ENCODE measurements at regions not wholly inside any gene's neighbourhood (a gene's known extent, or its start where the extent isn't known, plus 50 kb on each side); places are given as distances from the start of the nearest gene placed in this dataset.

DNA sequence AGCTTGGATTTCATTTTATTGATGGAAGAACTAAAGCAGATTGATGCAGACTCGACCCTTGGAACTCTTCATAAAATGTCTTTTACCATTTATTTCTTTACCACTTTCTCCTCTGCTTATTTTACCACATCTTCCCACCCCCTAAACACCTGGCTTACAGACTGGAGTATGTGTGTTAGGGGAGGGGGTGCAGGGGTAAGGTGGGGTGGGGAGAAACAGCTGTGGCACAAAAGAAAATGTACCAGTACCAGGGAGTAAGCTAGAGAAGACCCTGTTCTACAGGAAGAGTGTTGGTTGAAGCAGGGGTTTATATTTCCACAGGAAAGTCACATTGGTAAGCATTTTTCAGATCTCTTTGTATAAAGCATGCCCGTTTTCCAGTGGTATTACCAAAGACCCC is 312.7 kb upstream of the MTNR1B start:
- H2AFZ ChIP-seq (replicated peaks), result no peak overlapping the region
- no peak overlapping the region for H3K4me3 ChIP-seq
- no peak for DNase-seq (ENCODE audit: low spot score)
- H3K9ac ChIP-seq, result no peak overlapping the region
- H3K79me2 ChIP-seq (ENCODE audit: low read depth), result no peaks in the 10 kb centered on the region
- H3K9me3 Mint-ChIP-seq, result peaks cover 2% of the 10 kb centered on the region
- TF ChIP-seq EZH2 (IDR thresholded peaks at IDR 0.05) (no peak), EZH2phosphoT487 (IDR thresholded peaks at IDR 0.05) (no peak)
- TF ChIP-seq, protein P1, sequence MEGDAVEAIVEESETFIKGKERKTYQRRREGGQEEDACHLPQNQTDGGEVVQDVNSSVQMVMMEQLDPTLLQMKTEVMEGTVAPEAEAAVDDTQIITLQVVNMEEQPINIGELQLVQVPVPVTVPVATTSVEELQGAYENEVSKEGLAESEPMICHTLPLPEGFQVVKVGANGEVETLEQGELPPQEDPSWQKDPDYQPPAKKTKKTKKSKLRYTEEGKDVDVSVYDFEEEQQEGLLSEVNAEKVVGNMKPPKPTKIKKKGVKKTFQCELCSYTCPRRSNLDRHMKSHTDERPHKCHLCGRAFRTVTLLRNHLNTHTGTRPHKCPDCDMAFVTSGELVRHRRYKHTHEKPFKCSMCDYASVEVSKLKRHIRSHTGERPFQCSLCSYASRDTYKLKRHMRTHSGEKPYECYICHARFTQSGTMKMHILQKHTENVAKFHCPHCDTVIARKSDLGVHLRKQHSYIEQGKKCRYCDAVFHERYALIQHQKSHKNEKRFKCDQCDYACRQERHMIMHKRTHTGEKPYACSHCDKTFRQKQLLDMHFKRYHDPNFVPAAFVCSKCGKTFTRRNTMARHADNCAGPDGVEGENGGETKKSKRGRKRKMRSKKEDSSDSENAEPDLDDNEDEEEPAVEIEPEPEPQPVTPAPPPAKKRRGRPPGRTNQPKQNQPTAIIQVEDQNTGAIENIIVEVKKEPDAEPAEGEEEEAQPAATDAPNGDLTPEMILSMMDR (IDR thresholded peaks at IDR 0.05), result no peak
- H4K20me1 ChIP-seq (ENCODE audit: low read depth), result no peaks in the 10 kb centered on the region
- H3K27me3 ChIP-seq, result no peaks in the 10 kb centered on the region
- H3K4me2 ChIP-seq, result no peak overlapping the region
- no peaks in the 10 kb centered on the region for H3K4me1 Mint-ChIP-seq
- no peak overlapping the region for H3K4me3 Mint-ChIP-seq
- H3K27ac ChIP-seq, result no peak overlapping the region
- no peaks in the 10 kb centered on the region for H3K9me3 ChIP-seq (ENCODE audit: low read depth)
- peaks cover 8% of the 10 kb centered on the region for H3K36me3 Mint-ChIP-seq
- H3K27ac Mint-ChIP-seq, result no peak overlapping the region
- no peaks in the 10 kb centered on the region for H3K36me3 ChIP-seq
- no peaks in the 10 kb centered on the region for H3F3A ChIP-seq (ENCODE audit: low read depth)
- peaks cover 2% of the 10 kb centered on the region for H3K27me3 Mint-ChIP-seq (ENCODE audit: insufficient read depth, low read depth)
- no peaks in the 10 kb centered on the region for H3K4me1 ChIP-seq

DNA sequence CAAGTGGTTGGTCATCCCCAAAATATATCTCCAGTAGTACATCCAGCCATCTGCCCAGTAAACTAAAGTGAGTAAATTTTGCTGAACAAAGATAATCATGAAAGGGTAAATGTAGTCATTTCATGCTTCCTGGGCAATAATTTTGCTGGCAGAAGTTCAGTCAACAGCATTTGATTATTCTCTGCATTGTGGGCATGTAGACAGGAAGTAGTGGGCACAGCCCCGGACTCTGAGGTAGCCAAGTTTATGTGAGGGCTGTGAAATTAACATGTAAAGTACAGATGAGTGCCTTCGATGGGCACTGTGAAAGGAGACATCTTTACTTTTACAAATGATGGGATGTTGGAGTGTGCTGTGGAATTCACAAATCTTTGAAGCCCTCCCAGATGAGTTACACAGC is 312.2 kb upstream of the MTNR1B start:
- peaks cover 8% of the 10 kb centered on the region for H3K36me3 Mint-ChIP-seq
- H4K20me1 ChIP-seq (ENCODE audit: low read depth), result no peaks in the 10 kb centered on the region
- no peak overlapping the region for H3K9ac ChIP-seq
- H3K79me2 ChIP-seq (ENCODE audit: low read depth), result no peaks in the 10 kb centered on the region
- H3K4me3 Mint-ChIP-seq, result no peak overlapping the region
- peaks cover 2% of the 10 kb centered on the region for H3K9me3 Mint-ChIP-seq
- H3K4me1 ChIP-seq, result no peaks in the 10 kb centered on the region
- no peak overlapping the region for H3K27ac Mint-ChIP-seq
- no peaks in the 10 kb centered on the region for H3K36me3 ChIP-seq
- H3F3A ChIP-seq (ENCODE audit: low read depth), result no peaks in the 10 kb centered on the region
- H2AFZ ChIP-seq (replicated peaks), result no peak overlapping the region
- no peak overlapping the region for H3K4me3 ChIP-seq
- H3K9me3 ChIP-seq (ENCODE audit: low read depth), result no peaks in the 10 kb centered on the region
- H3K27me3 ChIP-seq, result no peaks in the 10 kb centered on the region
- H3K4me1 Mint-ChIP-seq, result peaks cover under 1% of the 10 kb centered on the region
- peaks cover 2% of the 10 kb centered on the region for H3K27me3 Mint-ChIP-seq (ENCODE audit: insufficient read depth, low read depth)
- no peak overlapping the region for H3K4me2 ChIP-seq
- DNase-seq (ENCODE audit: low spot score), result no peak
- H3K27ac ChIP-seq, result no peak overlapping the region
- no peak for TF ChIP-seq EZH2 (IDR thresholded peaks at IDR 0.05)
- TF ChIP-seq, protein P1 (IDR thresholded peaks at IDR 0.05), result no peak

DNA sequence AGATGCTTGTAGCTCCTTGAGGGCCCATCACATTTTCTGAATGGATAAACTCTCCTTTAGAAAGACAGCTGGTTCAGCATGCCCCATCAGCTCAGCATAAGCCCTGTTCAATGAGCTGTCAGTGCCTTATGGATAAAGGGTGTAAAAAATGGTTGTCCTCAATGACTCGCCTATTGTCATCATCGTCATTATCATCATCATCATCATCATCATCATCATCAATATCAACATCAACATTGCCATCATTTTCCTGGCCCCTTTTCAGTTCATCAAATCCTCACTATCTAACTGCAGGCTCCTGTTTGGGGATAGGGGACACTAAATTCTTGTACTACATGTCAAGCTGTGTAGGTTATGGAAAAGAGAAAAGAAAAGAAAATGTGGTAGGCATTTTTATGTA is 310.7 kb upstream of the MTNR1B start:
- Histone ChIP-seq H3K4me1 (no peaks in the 10 kb centered on the region), H3F3A (ENCODE audit: low read depth) (no peaks in the 10 kb centered on the region), H3K4me3 (no peak overlapping the region), H3K9me3 (ENCODE audit: low read depth) (no peaks in the 10 kb centered on the region), H3K9ac (no peak overlapping the region), H3K36me3 (no peaks in the 10 kb centered on the region), H3K27me3 (no peaks in the 10 kb centered on the region), H3K79me2 (ENCODE audit: low read depth) (no peaks in the 10 kb centered on the region), H2AFZ (replicated peaks) (no peak overlapping the region), H3K27ac (no peak overlapping the region), H4K20me1 (ENCODE audit: low read depth) (no peaks in the 10 kb centered on the region), H3K4me2 (no peak overlapping the region)
- Mint-ChIP-seq H3K9me3 (peaks cover 2% of the 10 kb centered on the region), H3K36me3 (peaks cover 7% of the 10 kb centered on the region), H3K4me1 (peaks cover 11% of the 10 kb centered on the region), H3K27me3 (ENCODE audit: insufficient read depth, low read depth) (peaks cover 2% of the 10 kb centered on the region), H3K27ac (no peak overlapping the region), H3K4me3 (no peak overlapping the region)
- no peak for DNase-seq (ENCODE audit: low spot score)
- TF ChIP-seq EZH2phosphoT487 (IDR thresholded peaks at IDR 0.05) (no peak), EZH2 (IDR thresholded peaks at IDR 0.05) (no peak)
- TF ChIP-seq, protein P1 (IDR thresholded peaks at IDR 0.05), result no peak

DNA sequence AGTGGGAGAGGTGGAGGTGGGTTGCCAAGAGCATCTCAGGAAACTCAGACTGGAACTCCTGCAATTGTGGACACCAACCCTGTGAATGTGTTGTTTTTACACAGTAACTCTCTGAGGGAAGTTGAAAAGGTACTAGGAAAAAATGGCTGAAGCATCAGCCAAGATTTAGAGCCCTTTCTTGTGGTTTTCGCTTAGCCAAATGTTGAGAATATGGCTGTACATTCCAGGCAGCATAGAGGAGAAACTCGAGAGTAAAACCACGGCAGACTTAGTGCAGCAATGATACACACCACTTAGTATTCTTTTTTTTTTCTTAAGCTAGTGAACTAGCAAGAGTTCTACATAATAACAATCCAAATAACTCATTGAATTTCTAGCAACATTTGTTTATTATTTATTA is 309.7 kb upstream of the MTNR1B start:
- H3K36me3 Mint-ChIP-seq, result peaks cover 9% of the 10 kb centered on the region
- Histone ChIP-seq H3K27ac (no peak overlapping the region), H3K4me3 (no peak overlapping the region), H3F3A (ENCODE audit: low read depth) (no peaks in the 10 kb centered on the region), H3K9ac (no peak overlapping the region), H3K4me2 (no peak overlapping the region), H3K36me3 (no peaks in the 10 kb centered on the region), H3K27me3 (no peaks in the 10 kb centered on the region), H2AFZ (replicated peaks) (no peak overlapping the region), H4K20me1 (ENCODE audit: low read depth) (no peaks in the 10 kb centered on the region), H3K4me1 (peaks cover 4% of the 10 kb centered on the region), H3K79me2 (ENCODE audit: low read depth) (no peaks in the 10 kb centered on the region), H3K9me3 (ENCODE audit: low read depth) (no peaks in the 10 kb centered on the region)
- peaks cover 2% of the 10 kb centered on the region for H3K9me3 Mint-ChIP-seq
- H3K4me3 Mint-ChIP-seq, result no peak overlapping the region
- H3K27ac Mint-ChIP-seq, result no peak overlapping the region
- H3K27me3 Mint-ChIP-seq (ENCODE audit: insufficient read depth, low read depth), result peaks cover 2% of the 10 kb centered on the region
- no peak for DNase-seq (ENCODE audit: low spot score)
- no peak for TF ChIP-seq EZH2phosphoT487 (IDR thresholded peaks at IDR 0.05)
- TF ChIP-seq EZH2 (IDR thresholded peaks at IDR 0.05), result no peak
- TF ChIP-seq, protein P1 (IDR thresholded peaks at IDR 0.05), result no peak
- peaks cover 11% of the 10 kb centered on the region for H3K4me1 Mint-ChIP-seq
